ENCODE measurements at regions not wholly inside any gene's neighbourhood (a gene's known extent, or its start where the extent isn't known, plus 50 kb on each side); places are given as distances from the start of the nearest gene placed in this dataset.

DNA sequence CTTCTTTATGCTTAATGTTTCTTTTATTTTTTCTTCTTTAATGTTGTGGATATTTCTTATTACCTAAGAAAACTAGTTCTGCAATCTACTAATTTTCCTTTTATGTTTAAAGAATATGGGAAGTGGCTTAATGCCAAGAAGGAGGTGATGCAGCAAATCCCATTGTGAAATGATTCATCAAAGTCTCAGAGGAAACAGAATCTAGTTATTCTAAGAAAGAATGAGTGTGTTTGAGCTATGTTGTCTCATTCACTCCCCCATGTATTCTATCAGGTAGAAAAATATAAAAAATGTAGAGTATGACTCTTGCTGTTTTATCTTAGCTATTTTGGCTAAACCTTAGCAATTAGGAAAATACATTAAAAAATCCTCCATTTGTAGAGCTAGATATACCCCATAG lies 659.9 kb upstream of the RGS18 start:
- no peaks in the 10 kb centered on the region for H3K9me3 Mint-ChIP-seq (ENCODE audit: unreplicated experiment)
- peaks cover 4% of the 10 kb centered on the region for H3K4me1 Mint-ChIP-seq (ENCODE audit: low read depth, unreplicated experiment)
- TF ChIP-seq, protein P1, sequence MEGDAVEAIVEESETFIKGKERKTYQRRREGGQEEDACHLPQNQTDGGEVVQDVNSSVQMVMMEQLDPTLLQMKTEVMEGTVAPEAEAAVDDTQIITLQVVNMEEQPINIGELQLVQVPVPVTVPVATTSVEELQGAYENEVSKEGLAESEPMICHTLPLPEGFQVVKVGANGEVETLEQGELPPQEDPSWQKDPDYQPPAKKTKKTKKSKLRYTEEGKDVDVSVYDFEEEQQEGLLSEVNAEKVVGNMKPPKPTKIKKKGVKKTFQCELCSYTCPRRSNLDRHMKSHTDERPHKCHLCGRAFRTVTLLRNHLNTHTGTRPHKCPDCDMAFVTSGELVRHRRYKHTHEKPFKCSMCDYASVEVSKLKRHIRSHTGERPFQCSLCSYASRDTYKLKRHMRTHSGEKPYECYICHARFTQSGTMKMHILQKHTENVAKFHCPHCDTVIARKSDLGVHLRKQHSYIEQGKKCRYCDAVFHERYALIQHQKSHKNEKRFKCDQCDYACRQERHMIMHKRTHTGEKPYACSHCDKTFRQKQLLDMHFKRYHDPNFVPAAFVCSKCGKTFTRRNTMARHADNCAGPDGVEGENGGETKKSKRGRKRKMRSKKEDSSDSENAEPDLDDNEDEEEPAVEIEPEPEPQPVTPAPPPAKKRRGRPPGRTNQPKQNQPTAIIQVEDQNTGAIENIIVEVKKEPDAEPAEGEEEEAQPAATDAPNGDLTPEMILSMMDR (IDR thresholded peaks at IDR 0.05; ENCODE audit: insufficient read depth, low read depth, low read length): no peak
- no peak for TF ChIP-seq EZH2 (IDR thresholded peaks at IDR 0.05; ENCODE audit: insufficient read depth, low read length)
- H3K9me3 ChIP-seq (ENCODE audit: insufficient read depth, low read depth, low read length): no peaks in the 10 kb centered on the region
- no peaks in the 10 kb centered on the region for H4K20me1 ChIP-seq (ENCODE audit: insufficient read depth, low read length)
- no peak overlapping the region for H2AFZ ChIP-seq (ENCODE audit: low read depth, low read length)
- H3K4me3 ChIP-seq (ENCODE audit: insufficient read depth, low read depth, low read length): no peak overlapping the region
- no peak overlapping the region for H3K27ac ChIP-seq (ENCODE audit: low read depth, low read length)
- H3K27me3 ChIP-seq (ENCODE audit: insufficient read depth, low read length): no peaks in the 10 kb centered on the region
- DNase-seq (ENCODE audit: low read depth) (peak; percentile 27), FAIRE-seq (no peak)
- no peak overlapping the region for H3K9ac ChIP-seq (ENCODE audit: low read length)
- no peaks in the 10 kb centered on the region for H3K36me3 Mint-ChIP-seq (ENCODE audit: low read depth, unreplicated experiment)
- no peaks in the 10 kb centered on the region for H3K27me3 Mint-ChIP-seq (ENCODE audit: low read depth, unreplicated experiment)
- peak overlapping the region; percentile 2 for H3K4me2 ChIP-seq (ENCODE audit: low read length)
- H3K27ac Mint-ChIP-seq (ENCODE audit: unreplicated experiment): no peak overlapping the region
- H3K4me1 ChIP-seq (ENCODE audit: insufficient read depth, low read length): peaks cover 4% of the 10 kb centered on the region
- no peaks in the 10 kb centered on the region for H3K79me2 ChIP-seq (ENCODE audit: insufficient read depth, low read length)
- no peak overlapping the region for H3K4me3 Mint-ChIP-seq (ENCODE audit: unreplicated experiment)
- no peaks in the 10 kb centered on the region for H3K36me3 ChIP-seq (ENCODE audit: insufficient read depth, low read length)

DNA sequence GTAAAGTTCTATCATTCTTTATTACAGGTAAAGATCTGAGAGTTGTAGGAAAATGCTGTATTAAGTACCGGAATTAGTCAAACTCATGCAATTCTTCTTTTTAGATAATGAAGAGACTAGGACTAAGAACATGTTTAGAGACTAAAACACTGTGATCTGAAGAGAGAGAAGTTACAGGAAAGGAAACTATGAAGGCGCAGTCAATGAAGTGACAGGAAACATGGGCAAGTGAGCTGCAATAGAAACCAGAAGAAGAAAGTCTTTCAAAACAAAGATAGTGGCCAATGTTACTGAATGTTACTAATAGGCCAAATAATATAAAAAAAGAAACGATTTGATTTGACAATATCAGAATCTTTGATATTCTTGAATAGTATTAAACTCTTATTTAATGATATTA lies 659.4 kb upstream of the RGS18 start:
- Histone ChIP-seq H2AFZ (ENCODE audit: low read depth, low read length) (no peak overlapping the region), H3K9ac (ENCODE audit: low read length) (no peak overlapping the region), H3K27ac (ENCODE audit: low read depth, low read length) (no peak overlapping the region), H3K4me2 (ENCODE audit: low read length) (peak overlapping the region; percentile 2), H3K27me3 (ENCODE audit: insufficient read depth, low read length) (no peaks in the 10 kb centered on the region), H3K4me1 (ENCODE audit: insufficient read depth, low read length) (peaks cover 4% of the 10 kb centered on the region), H3K79me2 (ENCODE audit: insufficient read depth, low read length) (no peaks in the 10 kb centered on the region), H4K20me1 (ENCODE audit: insufficient read depth, low read length) (no peaks in the 10 kb centered on the region), H3K36me3 (ENCODE audit: insufficient read depth, low read length) (no peaks in the 10 kb centered on the region), H3K4me3 (ENCODE audit: insufficient read depth, low read depth, low read length) (no peak overlapping the region), H3K9me3 (ENCODE audit: insufficient read depth, low read depth, low read length) (no peaks in the 10 kb centered on the region)
- Mint-ChIP-seq H3K36me3 (ENCODE audit: low read depth, unreplicated experiment) (no peaks in the 10 kb centered on the region), H3K9me3 (ENCODE audit: unreplicated experiment) (no peaks in the 10 kb centered on the region), H3K4me1 (ENCODE audit: low read depth, unreplicated experiment) (peaks cover 4% of the 10 kb centered on the region), H3K27ac (ENCODE audit: unreplicated experiment) (no peak overlapping the region), H3K27me3 (ENCODE audit: low read depth, unreplicated experiment) (no peaks in the 10 kb centered on the region), H3K4me3 (ENCODE audit: unreplicated experiment) (no peak overlapping the region)
- FAIRE-seq (no peak), DNase-seq (ENCODE audit: low read depth) (no peak)
- TF ChIP-seq EZH2 (IDR thresholded peaks at IDR 0.05; ENCODE audit: insufficient read depth, low read length): no peak
- TF ChIP-seq, protein P1 (IDR thresholded peaks at IDR 0.05; ENCODE audit: insufficient read depth, low read depth, low read length): no peak

DNA sequence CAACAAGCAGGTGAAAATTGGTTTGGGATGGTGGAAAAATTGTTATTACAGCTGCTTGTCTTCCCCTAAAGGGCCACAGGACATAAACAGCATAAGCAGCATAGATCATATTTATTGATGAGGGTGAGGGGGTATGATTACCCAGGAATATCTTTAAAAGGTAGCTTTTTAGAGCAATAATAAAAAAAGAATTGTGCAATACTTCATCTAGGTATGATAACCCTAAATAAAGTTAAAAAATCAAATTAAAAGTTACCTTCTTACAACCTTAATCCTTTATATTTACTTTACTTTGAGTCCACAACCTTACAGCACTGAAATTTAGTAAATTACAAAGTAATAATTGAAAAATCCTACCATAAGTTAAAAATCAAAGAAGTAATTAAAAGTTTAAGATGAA lies 653.3 kb upstream of the RGS18 start:
- Histone ChIP-seq H3K79me2 (ENCODE audit: insufficient read depth, low read length) (no peaks in the 10 kb centered on the region), H3K4me1 (ENCODE audit: insufficient read depth, low read length) (no peaks in the 10 kb centered on the region), H4K20me1 (ENCODE audit: insufficient read depth, low read length) (no peaks in the 10 kb centered on the region), H3K4me2 (ENCODE audit: low read length) (no peak overlapping the region), H3K27ac (ENCODE audit: low read depth, low read length) (no peak overlapping the region), H2AFZ (ENCODE audit: low read depth, low read length) (no peak overlapping the region), H3K36me3 (ENCODE audit: insufficient read depth, low read length) (no peaks in the 10 kb centered on the region), H3K9me3 (ENCODE audit: insufficient read depth, low read depth, low read length) (no peaks in the 10 kb centered on the region), H3K4me3 (ENCODE audit: insufficient read depth, low read depth, low read length) (no peak overlapping the region), H3K9ac (ENCODE audit: low read length) (no peak overlapping the region), H3K27me3 (ENCODE audit: insufficient read depth, low read length) (no peaks in the 10 kb centered on the region)
- H3K36me3 Mint-ChIP-seq (ENCODE audit: low read depth, unreplicated experiment): no peaks in the 10 kb centered on the region
- FAIRE-seq: no peak
- H3K27me3 Mint-ChIP-seq (ENCODE audit: low read depth, unreplicated experiment): no peaks in the 10 kb centered on the region
- H3K4me1 Mint-ChIP-seq (ENCODE audit: low read depth, unreplicated experiment): no peaks in the 10 kb centered on the region
- H3K27ac Mint-ChIP-seq (ENCODE audit: unreplicated experiment): no peak overlapping the region
- no peak for TF ChIP-seq EZH2 (IDR thresholded peaks at IDR 0.05; ENCODE audit: insufficient read depth, low read length)
- TF ChIP-seq, protein P1 (IDR thresholded peaks at IDR 0.05; ENCODE audit: insufficient read depth, low read depth, low read length): no peak
- DNase-seq (ENCODE audit: low read depth): no peak
- H3K4me3 Mint-ChIP-seq (ENCODE audit: unreplicated experiment): no peak overlapping the region
- no peaks in the 10 kb centered on the region for H3K9me3 Mint-ChIP-seq (ENCODE audit: unreplicated experiment)
